ENCODE measurements at regions not wholly inside any gene's neighbourhood (a gene's known extent, or its start where the extent isn't known, plus 50 kb on each side); places are given as distances from the start of the nearest gene placed in this dataset.

DNA sequence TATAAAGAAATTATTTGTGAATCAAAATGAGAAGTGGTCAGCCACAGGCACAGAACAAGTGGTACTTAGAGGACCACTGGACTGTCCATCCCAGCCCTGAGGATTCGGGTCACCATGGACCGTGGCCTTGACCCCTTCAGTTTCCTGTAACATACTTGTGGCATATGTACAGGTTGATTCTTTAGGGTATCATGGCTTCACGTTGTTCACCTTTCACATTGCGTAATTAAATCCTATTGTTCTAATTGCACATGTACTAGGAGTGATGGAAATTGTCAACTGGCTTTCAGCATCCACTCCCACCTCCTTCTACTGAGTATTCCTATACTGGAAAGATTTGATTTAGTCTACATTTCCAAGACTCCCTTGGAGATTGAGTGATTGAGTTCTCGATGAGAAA, 148.3 kb upstream of the GJB5 start:
- H4K20me1 ChIP-seq (ENCODE audit: insufficient read depth, low read length): no peaks in the 10 kb centered on the region
- no peaks in the 10 kb centered on the region for H3K79me2 ChIP-seq (ENCODE audit: insufficient read depth, low read length)
- TF ChIP-seq, protein P1, sequence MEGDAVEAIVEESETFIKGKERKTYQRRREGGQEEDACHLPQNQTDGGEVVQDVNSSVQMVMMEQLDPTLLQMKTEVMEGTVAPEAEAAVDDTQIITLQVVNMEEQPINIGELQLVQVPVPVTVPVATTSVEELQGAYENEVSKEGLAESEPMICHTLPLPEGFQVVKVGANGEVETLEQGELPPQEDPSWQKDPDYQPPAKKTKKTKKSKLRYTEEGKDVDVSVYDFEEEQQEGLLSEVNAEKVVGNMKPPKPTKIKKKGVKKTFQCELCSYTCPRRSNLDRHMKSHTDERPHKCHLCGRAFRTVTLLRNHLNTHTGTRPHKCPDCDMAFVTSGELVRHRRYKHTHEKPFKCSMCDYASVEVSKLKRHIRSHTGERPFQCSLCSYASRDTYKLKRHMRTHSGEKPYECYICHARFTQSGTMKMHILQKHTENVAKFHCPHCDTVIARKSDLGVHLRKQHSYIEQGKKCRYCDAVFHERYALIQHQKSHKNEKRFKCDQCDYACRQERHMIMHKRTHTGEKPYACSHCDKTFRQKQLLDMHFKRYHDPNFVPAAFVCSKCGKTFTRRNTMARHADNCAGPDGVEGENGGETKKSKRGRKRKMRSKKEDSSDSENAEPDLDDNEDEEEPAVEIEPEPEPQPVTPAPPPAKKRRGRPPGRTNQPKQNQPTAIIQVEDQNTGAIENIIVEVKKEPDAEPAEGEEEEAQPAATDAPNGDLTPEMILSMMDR (IDR thresholded peaks at IDR 0.05): no peak
- H3K27ac Mint-ChIP-seq: no peak overlapping the region
- H3K4me1 Mint-ChIP-seq: no peaks in the 10 kb centered on the region
- no peaks in the 10 kb centered on the region for H3K9me3 ChIP-seq (replicated peaks in 1 of 2; ENCODE audit: control insufficient read depth in 1 of 2, insufficient read depth in 1 of 2, low read length in 2 of 2)
- no peak overlapping the region for H3K4me3 ChIP-seq (replicated peaks in 1 of 3; ENCODE audit: low read depth in 2 of 3, low read length in 3 of 3)
- no peaks in the 10 kb centered on the region for H3K36me3 ChIP-seq (replicated peaks in 1 of 2; ENCODE audit: control insufficient read depth in 1 of 2, insufficient read depth in 2 of 2, low read length in 2 of 2)
- H3K27me3 ChIP-seq (ENCODE audit: control insufficient read depth in 2 of 2, insufficient read depth in 2 of 2, low read length in 2 of 2): no peaks in the 10 kb centered on the region
- no peak for DNase-seq
- H3K4me3 Mint-ChIP-seq: no peak overlapping the region
- intact Hi-C loops (cut with micrococcal nuclease): no loop called here
- no peaks in the 10 kb centered on the region for H3K36me3 Mint-ChIP-seq
- no peak overlapping the region for H3K27ac ChIP-seq (ENCODE audit: low read depth in 1 of 2, low read length in 2 of 2)
- WGBS (ENCODE audit: insufficient coverage): 100% methylated on average over 3 of the region's 5 CpGs
- H3K4me2 ChIP-seq (replicated peaks; ENCODE audit: extremely low read depth, low read length, poor library complexity, severe bottlenecking): no peak overlapping the region
- no peak overlapping the region for H3K9ac ChIP-seq (ENCODE audit: insufficient read depth, low read length, poor library complexity, severe bottlenecking)
- no peak overlapping the region for H2AFZ ChIP-seq (ENCODE audit: insufficient read depth, low read depth, low read length, poor library complexity, severe bottlenecking)
- H3K4me1 ChIP-seq (ENCODE audit: control insufficient read depth in 1 of 2, insufficient read depth in 2 of 2, low read length in 2 of 2): no peaks in the 10 kb centered on the region
- no peaks in the 10 kb centered on the region for H3K9me3 Mint-ChIP-seq
- H3K27me3 Mint-ChIP-seq (ENCODE audit: low read depth in 3 of 3): peaks cover 5 to 9% (median 5%) of the 10 kb centered on the region in 3 donors

DNA sequence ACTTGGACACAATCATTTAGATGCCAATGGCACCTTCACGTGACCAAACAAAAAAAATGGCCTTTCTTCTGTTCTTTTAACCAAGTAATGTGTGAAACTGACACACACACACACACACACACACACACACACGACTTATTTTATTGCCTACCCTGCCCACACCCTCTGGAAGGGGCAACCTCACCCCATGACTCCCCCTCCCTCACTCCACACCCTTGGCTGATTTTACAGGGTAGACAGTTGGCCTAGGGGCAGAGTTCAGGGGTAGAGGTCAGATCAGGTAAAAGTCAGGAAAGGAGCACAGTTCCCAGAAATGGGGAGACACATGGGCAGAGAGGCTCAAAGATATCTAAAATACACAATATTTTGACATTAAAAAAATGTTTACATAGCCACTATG, 144.8 kb upstream of the GJB5 start:
- H3K27ac Mint-ChIP-seq: no peak overlapping the region
- H3K4me1 Mint-ChIP-seq: no peaks in the 10 kb centered on the region
- WGBS (ENCODE audit: insufficient coverage): 90% methylated on average over 1 of the region's 2 CpGs
- H3K9me3 ChIP-seq (replicated peaks in 1 of 2; ENCODE audit: control insufficient read depth in 1 of 2, insufficient read depth in 1 of 2, low read length in 2 of 2): no peaks in the 10 kb centered on the region
- no peaks in the 10 kb centered on the region for H4K20me1 ChIP-seq (ENCODE audit: insufficient read depth, low read length)
- peaks cover 0 to 2% (median 0%) of the 10 kb centered on the region in 7 donors for H3K9me3 Mint-ChIP-seq
- no peak for DNase-seq
- TF ChIP-seq, protein P1 (IDR thresholded peaks at IDR 0.05): no peak
- no peak overlapping the region for H3K9ac ChIP-seq (ENCODE audit: insufficient read depth, low read length, poor library complexity, severe bottlenecking)
- H3K4me3 ChIP-seq (replicated peaks in 1 of 3; ENCODE audit: low read depth in 2 of 3, low read length in 3 of 3): no peak overlapping the region
- no peak overlapping the region for H3K27ac ChIP-seq (ENCODE audit: low read depth in 1 of 2, low read length in 2 of 2)
- no peak overlapping the region for H2AFZ ChIP-seq (ENCODE audit: insufficient read depth, low read depth, low read length, poor library complexity, severe bottlenecking)
- H3K79me2 ChIP-seq (ENCODE audit: insufficient read depth, low read length): no peaks in the 10 kb centered on the region
- H3K36me3 ChIP-seq (replicated peaks in 1 of 2; ENCODE audit: control insufficient read depth in 1 of 2, insufficient read depth in 2 of 2, low read length in 2 of 2): no peaks in the 10 kb centered on the region
- H3K27me3 Mint-ChIP-seq (ENCODE audit: low read depth in 3 of 3): peaks cover 6 to 10% (median 7%) of the 10 kb centered on the region in 3 donors
- intact Hi-C loops (cut with micrococcal nuclease): no loop called here
- H3K27me3 ChIP-seq (ENCODE audit: control insufficient read depth in 2 of 2, insufficient read depth in 2 of 2, low read length in 2 of 2): no peaks in the 10 kb centered on the region
- H3K4me3 Mint-ChIP-seq: no peak overlapping the region
- H3K36me3 Mint-ChIP-seq: no peaks in the 10 kb centered on the region
- H3K4me2 ChIP-seq (replicated peaks; ENCODE audit: extremely low read depth, low read length, poor library complexity, severe bottlenecking): no peak overlapping the region
- no peaks in the 10 kb centered on the region for H3K4me1 ChIP-seq (ENCODE audit: control insufficient read depth in 1 of 2, insufficient read depth in 2 of 2, low read length in 2 of 2)
